IMR-90 (cell line): ENCODE measurements at regions not wholly inside any gene's neighbourhood (a gene's known extent, or its start where the extent isn't known, plus 50 kb on each side); places are given as distances from the start of the nearest gene placed in this dataset.

Experiments used
- ATAC-seq: fragments of 200-7000 bp; cut with Tn5 transposase; 2 replicates; pipeline ENCODE4 v1.9.1; 2020; ENCODE audit warnings: low read depth, mild to moderate bottlenecking, moderate library complexity
- BruUV-seq: library from RNA; stranded (reverse); fragments of 400-500 nt; replicated peaks from 2 replicates; lab custom pipeline; 2021; lab: Mats Ljungman, UMichigan
- CTCF ChIA-PET: fragments of 300-600 bp; formaldehyde crosslinking; extraction: SDS; loops from one replicate; lab custom pipeline; 2021; ENCODE audit warnings: antibody characterized with exemption; lab: Yijun Ruan, JAX
- POLR2A ChIA-PET: fragments of 300-600 bp; sonication (Branson Sonifier 250); formaldehyde crosslinking; loops from one replicate; lab custom pipeline; 2022; ENCODE audit warnings: antibody characterized with exemption; ENCODE audit not compliant: unreplicated experiment; lab: Charles Lee
- DNase-seq: peaks from one replicate; pipeline ENCODE4 v3.0.0; 2013
- H2AFZ ChIP-seq: replicated peaks from 2 replicates; pipeline ENCODE3; 2013; ENCODE audit warnings: low read length, mild to moderate bottlenecking; ENCODE audit not compliant: poor library complexity
- H2AK5ac ChIP-seq: 2 replicates; pipeline ENCODE4 v1.6.1; 2013; ENCODE audit warnings: low read depth, low read length, inconsistent platforms
- H2AK9ac ChIP-seq: replicated peaks from 2 replicates; pipeline ENCODE3; 2013; ENCODE audit warnings: mild to moderate bottlenecking, low read depth, low read length, moderate library complexity; ENCODE audit not compliant: poor library complexity
- H2BK120ac ChIP-seq: 2 replicates; pipeline ENCODE4 v1.6.1; 2013; ENCODE audit warnings: low read depth, low read length, inconsistent platforms
- H2BK15ac ChIP-seq: 3 replicates; pipeline ENCODE4 v1.6.1; 2013; ENCODE audit warnings: low read depth, low read length, inconsistent platforms
- H2BK20ac ChIP-seq: 2 replicates; pipeline ENCODE4 v1.6.1; 2013; ENCODE audit warnings: low read depth, mild to moderate bottlenecking, inconsistent platforms, low read length, moderate library complexity
- H2BK5ac ChIP-seq: 2 replicates; pipeline ENCODE4 v1.6.1; 2013; ENCODE audit warnings: mild to moderate bottlenecking, low read depth, low read length, inconsistent platforms; ENCODE audit not compliant: poor library complexity, severe bottlenecking
- H3K14ac ChIP-seq: replicated peaks from 2 replicates; pipeline ENCODE4 v1.6.1; 2013; ENCODE audit warnings: low read depth, low read length, inconsistent platforms
- H3K18ac ChIP-seq: 2 replicates; pipeline ENCODE4 v1.6.1; 2013; ENCODE audit warnings: low read depth, low read length, control low read depth
- H3K23ac ChIP-seq: 2 replicates; pipeline ENCODE4 v1.6.1; 2013; ENCODE audit warnings: low read depth, low read length, inconsistent platforms
- H3K27ac ChIP-seq: 2 replicates; pipeline ENCODE4 v1.5.1; 2013; ENCODE audit warnings: mild to moderate bottlenecking, control low read depth, low read length; ENCODE audit not compliant: insufficient read depth
- H3K27me3 ChIP-seq: 2 replicates; pipeline ENCODE4 v1.6.1; 2013; ENCODE audit warnings: low read length; ENCODE audit not compliant: control insufficient read depth, insufficient read depth
- H3K36me3 ChIP-seq: 2 replicates; pipeline ENCODE4 v1.6.1; 2013; ENCODE audit warnings: low read length, mixed read lengths; ENCODE audit not compliant: control insufficient read depth, insufficient read depth
- H3K4ac ChIP-seq: 2 replicates; pipeline ENCODE4 v1.6.1; 2013; ENCODE audit warnings: low read depth, low read length, inconsistent platforms
- H3K4me1 ChIP-seq: 2 replicates; pipeline ENCODE4 v1.6.1; 2013; ENCODE audit warnings: low read length, mixed read lengths; ENCODE audit not compliant: control insufficient read depth, insufficient read depth
- H3K4me2 ChIP-seq: 2 replicates; pipeline ENCODE4 v1.6.1; 2013; ENCODE audit warnings: low read depth, mild to moderate bottlenecking, control low read depth, low read length, moderate library complexity
- H3K4me3 ChIP-seq: 2 replicates; pipeline ENCODE4 v1.5.1; 2013; ENCODE audit warnings: low read depth, mild to moderate bottlenecking, control low read depth, low read length, moderate library complexity; ENCODE audit not compliant: insufficient read depth
- H3K56ac ChIP-seq: 2 replicates; pipeline ENCODE4 v1.6.1; 2013; ENCODE audit warnings: low read length, inconsistent platforms; ENCODE audit not compliant: insufficient read depth; ENCODE audit errors: extremely low read depth
- H3K79me1 ChIP-seq, 2 experiments: 2 replicates each; pipeline ENCODE4 v1.6.1; 2013; ENCODE audit warnings: low read length in 2 of 2, inconsistent platforms in 1 of 2, low read depth in 1 of 2
- H3K9ac ChIP-seq: 2 replicates; pipeline ENCODE4 v1.6.1; 2013; ENCODE audit warnings: low read depth, low read length, control low read depth
- H3K9me1 ChIP-seq: 2 replicates; pipeline ENCODE4 v1.6.1; 2013; ENCODE audit warnings: low read length, inconsistent platforms; ENCODE audit not compliant: insufficient read depth
- H3K9me3 ChIP-seq: 2 replicates; pipeline ENCODE4 v1.6.1; 2013; ENCODE audit warnings: low read length; ENCODE audit not compliant: control insufficient read depth, insufficient read depth
- H4K20me1 ChIP-seq: 2 replicates; pipeline ENCODE4 v1.6.1; 2013; ENCODE audit warnings: low read length, inconsistent platforms; ENCODE audit not compliant: insufficient read depth
- H4K5ac ChIP-seq: 2 replicates; pipeline ENCODE4 v1.6.1; 2013; ENCODE audit warnings: mild to moderate bottlenecking, low read depth, low read length, control low read depth
- H4K8ac ChIP-seq, 2 experiments: 2 replicates each; pipeline ENCODE4 v1.6.1; 2013; ENCODE audit warnings: low read depth in 2 of 2, low read length in 2 of 2, control low read depth in 1 of 2, inconsistent platforms in 1 of 2
- H4K91ac ChIP-seq: 2 replicates; pipeline ENCODE4 v1.6.1; 2013; ENCODE audit warnings: low read depth, low read length, inconsistent platforms; ENCODE audit not compliant: insufficient read depth
- CEBPB ChIP-seq: IDR thresholded peaks from 2 replicates; pipeline ENCODE4 v1.6.1; 2012; ENCODE audit warnings: low read depth, low read length, improper control_type of control experiment
- CHD1 ChIP-seq: IDR thresholded peaks from 2 replicates; pipeline ENCODE4 v1.6.1; 2012; ENCODE audit warnings: low read depth, low read length, improper control_type of control experiment
- ELK1 ChIP-seq: fragments of 150-350 bp; IDR thresholded peaks from 2 replicates; pipeline ENCODE4 v1.6.1; 2016; ENCODE audit warnings: low read depth, mild to moderate bottlenecking, low read length, moderate library complexity, borderline replicate concordance
- MAFK ChIP-seq: IDR thresholded peaks from 2 replicates; pipeline ENCODE4 v1.6.1; 2012; ENCODE audit warnings: low read depth, low read length, improper control_type of control experiment
- MAZ ChIP-seq: IDR thresholded peaks from 2 replicates; pipeline ENCODE4 v1.6.1; 2012; ENCODE audit warnings: low read depth, mild to moderate bottlenecking, low read length, improper control_type of control experiment, moderate library complexity, borderline replicate concordance
- MXI1 ChIP-seq: IDR thresholded peaks from 2 replicates; pipeline ENCODE4 v1.6.1; 2012; ENCODE audit warnings: low read depth, mild to moderate bottlenecking, low read length, moderate library complexity, borderline replicate concordance
- POLR2A ChIP-seq: IDR thresholded peaks from 2 replicates; pipeline ENCODE4 v1.6.1; 2012; ENCODE audit warnings: mild to moderate bottlenecking, low read depth, low read length
- RCOR1 ChIP-seq: IDR thresholded peaks from 2 replicates; pipeline ENCODE4 v1.6.1; 2012; ENCODE audit warnings: mild to moderate bottlenecking, low read length, improper control_type of control experiment; ENCODE audit not compliant: insufficient replicate concordance
- RFX5 ChIP-seq: IDR thresholded peaks from 2 replicates; pipeline ENCODE4 v1.8.0; 2012; ENCODE audit warnings: low read depth, mild to moderate bottlenecking, low read length, moderate library complexity
- SMC3 ChIP-seq: fragments of 150-350 bp; IDR thresholded peaks from 2 replicates; pipeline ENCODE4 v1.6.1; 2016; ENCODE audit warnings: low read depth, mild to moderate bottlenecking, antibody characterized with exemption, low read length, moderate library complexity
- WGBS, 2 experiments: methylation state at CpG; one replicate each; pipeline versions ENCODE4 v1.1.5 to v1.1.7; 2013; ENCODE audit warnings: missing lambda C conversion rate in 2 of 2; ENCODE audit not compliant: insufficient read length in 1 of 2; ENCODE audit errors: extremely low coverage in 2 of 2; 5-methylcytosine and 5-hydroxymethylcytosine counted together
- dilution Hi-C: fragments of 300-500 bp; cut with HindIII; formaldehyde crosslinking; loops from one replicate; pipeline ENCODE4 v1.14.3; 2018; ENCODE audit warnings: low sequenced_read_pairs; ENCODE audit not compliant: unreplicated experiment
- in situ Hi-C: fragments of 300-500 bp; cut with MboI; formaldehyde crosslinking; loops from 3 replicates; pipeline ENCODE4 v1.14.3; 2019; ENCODE audit warnings: low sequenced_read_pairs, inconsistent platforms, mixed read lengths
- intact Hi-C: fragments of 100-400 bp; cut with micrococcal nuclease; formaldehyde crosslinking; loops from 2 replicates; pipeline ENCODE4 v1.10.0; 2022

GRCh38 chr20:39259010-39259803 is 297.1 kb downstream of the DHX35 start:
- Histone ChIP-seq H3K4me3 (no peak overlapping the region), H3K9me1 (no peaks in the 10 kb centered on the region), H4K5ac (no peak overlapping the region), H3K79me1 (no peaks in the 10 kb centered on the region), H2AK5ac (no peak overlapping the region), H2AFZ (no peak overlapping the region), H3K18ac (no peak overlapping the region), H3K9me3 (no peaks in the 10 kb centered on the region), H2BK5ac (no peak overlapping the region), H3K36me3 (no peaks in the 10 kb centered on the region), H3K23ac (no peak overlapping the region), H3K4me2 (no peak overlapping the region), H3K4me1 (no peaks in the 10 kb centered on the region), H4K91ac (no peak overlapping the region), H3K4ac (no peak overlapping the region), H2AK9ac (no peak overlapping the region), H3K9ac (no peak overlapping the region), H3K56ac (no peak overlapping the region), H4K8ac (no peak overlapping the region), H4K20me1 (no peaks in the 10 kb centered on the region), H2BK120ac (no peak overlapping the region), H3K14ac (no peak overlapping the region), H2BK15ac (no peak overlapping the region), H3K27me3 (no peaks in the 10 kb centered on the region), H3K27ac (no peak overlapping the region), H2BK20ac (no peak overlapping the region)
- TF ChIP-seq MXI1 (no peak), CEBPB (no peak), RCOR1 (no peak), POLR2A (no peak), MAZ (no peak), RFX5 (no peak), MAFK (no peak), ELK1 (no peak), CHD1 (no peak), SMC3 (no peak)
- DNase-seq (no peak), ATAC-seq (no peak)
- dilution Hi-C loops, result no loop called here
- CTCF ChIA-PET, result interaction anchor here (0.7 kb wide), 1 partner anchor 9 kb away, joined by 3 read pairs; no protein-coding TSS in a partner anchor
- POLR2A ChIA-PET, result no interaction called here
- in situ Hi-C loops, result no loop called here
- no TSS peak for BruUV-seq
- no CpG with 5 or more reads among the region's 6 CpGs for WGBS, 2 experiments
- intact Hi-C loops, result no loop called here
